ENCODE measurements at regions not wholly inside any gene's neighbourhood (a gene's known extent, or its start where the extent isn't known, plus 50 kb on each side); places are given as distances from the start of the nearest gene placed in this dataset.
"Not testable (repeated sequence)": the region's sequence is repeated elsewhere in the genome, so short reads cannot be mapped to it uniquely, and the experiment has no call there.

- intact Hi-C loops (cut with DNase I): no loop called here
- peak in 1 of 42 donors; percentile 28 for DNase-seq
These were observed 118.7 kb upstream of the FOXD4L5 start for GRCh38 chr9:65403721-65404120.

GRCh38 chr9:65403072-65403471 lies 118.1 kb upstream of the FOXD4L5 start:
- peak in 1 of 42 donors; percentile 31 for DNase-seq
- intact Hi-C loops (cut with DNase I): not testable (repeated sequence)

- intact Hi-C loops (cut with DNase I): not testable (repeated sequence)
- peak in 2 of 42 donors; percentile 13 to 27 for DNase-seq
These were observed 117.3 kb upstream of the FOXD4L5 start for GRCh38 chr9:65402206-65402870.

GRCh38 chr9:65401456-65402045 lies 116.5 kb upstream of the FOXD4L5 start:
- intact Hi-C loops (cut with DNase I): not testable (repeated sequence)
- peak in 1 of 42 donors; percentile 13 for DNase-seq

- DNase-seq: peak in 2 of 42 donors; percentile 32 to 37
- intact Hi-C loops (cut with DNase I): no loop called here
These were observed 115.9 kb upstream of the FOXD4L5 start for GRCh38 chr9:65400886-65401285.

GRCh38 chr9:65397763-65398719 lies 113.0 kb upstream of the FOXD4L5 start:
- intact Hi-C loops (cut with DNase I): not testable (repeated sequence)
- peak in 2 of 42 donors; percentile 33 for DNase-seq

- intact Hi-C loops (cut with DNase I): not testable (repeated sequence)
- peak in 2 of 42 donors; percentile 21 to 25 for DNase-seq
These were observed 112.2 kb upstream of the FOXD4L5 start for GRCh38 chr9:65397226-65397625.

GRCh38 chr9:65396601-65397000 lies 111.6 kb upstream of the FOXD4L5 start:
- intact Hi-C loops (cut with DNase I): not testable (repeated sequence)
- DNase-seq: peak in 3 of 42 donors; percentile 18 to 36 (median 29)

GRCh38 chr9:65395789-65396188 lies 110.8 kb upstream of the FOXD4L5 start:
- DNase-seq: peak in 2 of 42 donors; percentile 17 to 22
- intact Hi-C loops (cut with DNase I): not testable (repeated sequence)

GRCh38 chr9:65395121-65395520 lies 110.1 kb upstream of the FOXD4L5 start:
- intact Hi-C loops (cut with DNase I): not testable (repeated sequence)
- peak in 2 of 42 donors; percentile 16 to 17 for DNase-seq

- intact Hi-C loops (cut with DNase I): not testable (repeated sequence)
- DNase-seq: peak in 2 of 42 donors; percentile 30 to 31
These were observed 108.3 kb upstream of the FOXD4L5 start for GRCh38 chr9:65393111-65393810.

- peak in 2 of 42 donors; percentile 9 to 14 for DNase-seq
- intact Hi-C loops (cut with DNase I): not testable (repeated sequence)
These were observed 107.6 kb upstream of the FOXD4L5 start for GRCh38 chr9:65392611-65393010.

GRCh38 chr9:65389710-65390109 lies 104.7 kb upstream of the FOXD4L5 start:
- DNase-seq: peak in 11 of 42 donors; percentile 21 to 70 (median 44)
- intact Hi-C loops (cut with DNase I): not testable (repeated sequence)

- peak in 2 of 42 donors; percentile 14 to 24 for DNase-seq
- intact Hi-C loops (cut with DNase I): not testable (repeated sequence)
These were observed 104.2 kb upstream of the FOXD4L5 start for GRCh38 chr9:65389216-65389615.

- intact Hi-C loops (cut with DNase I): not testable (repeated sequence)
- peak; percentile 19 to 94 (median 80) for DNase-seq
These were observed 101.7 kb upstream of the FOXD4L5 start for GRCh38 chr9:65386699-65387098.

- intact Hi-C loops (cut with DNase I): not testable (repeated sequence)
- DNase-seq: peak in 2 of 42 donors; percentile 35 to 40
These were observed 101.2 kb upstream of the FOXD4L5 start for GRCh38 chr9:65386191-65386590.

- intact Hi-C loops (cut with DNase I): not testable (repeated sequence)
- peak in 2 of 42 donors; percentile 33 to 35 for DNase-seq
These were observed 100.6 kb upstream of the FOXD4L5 start for GRCh38 chr9:65385655-65386024.

GRCh38 chr9:65384759-65385654 lies 100.0 kb upstream of the FOXD4L5 start:
- intact Hi-C loops (cut with DNase I): not testable (repeated sequence)

More at GRCh38 chr9:65384759-65385654, 100.0 kb upstream of the FOXD4L5 start:
- DNase-seq: peak in 2 of 42 donors; percentile 26 to 33
